ENCODE measurements at regions not wholly inside any gene's neighbourhood (a gene's known extent, or its start where the extent isn't known, plus 50 kb on each side); places are given as distances from the start of the nearest gene placed in this dataset.

DNA sequence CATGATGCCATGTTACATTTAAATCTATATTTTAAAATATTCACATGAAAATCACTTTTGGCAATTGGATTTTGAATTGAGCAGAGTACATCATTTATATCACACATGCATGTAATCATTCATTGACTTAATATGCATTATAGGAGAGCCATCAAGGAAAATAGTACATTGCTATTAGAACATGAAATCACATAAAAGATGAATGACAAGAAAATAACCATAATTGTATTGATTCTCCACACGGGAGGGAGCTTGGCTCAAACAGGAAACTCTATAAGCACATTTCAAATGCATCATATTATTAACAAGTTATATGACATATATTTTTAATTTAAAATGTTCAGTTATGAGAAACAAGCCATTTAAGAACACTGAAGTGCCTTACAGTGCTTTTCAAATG is 208.6 kb upstream of the PRR20A start:
- TF ChIP-seq, protein P1, sequence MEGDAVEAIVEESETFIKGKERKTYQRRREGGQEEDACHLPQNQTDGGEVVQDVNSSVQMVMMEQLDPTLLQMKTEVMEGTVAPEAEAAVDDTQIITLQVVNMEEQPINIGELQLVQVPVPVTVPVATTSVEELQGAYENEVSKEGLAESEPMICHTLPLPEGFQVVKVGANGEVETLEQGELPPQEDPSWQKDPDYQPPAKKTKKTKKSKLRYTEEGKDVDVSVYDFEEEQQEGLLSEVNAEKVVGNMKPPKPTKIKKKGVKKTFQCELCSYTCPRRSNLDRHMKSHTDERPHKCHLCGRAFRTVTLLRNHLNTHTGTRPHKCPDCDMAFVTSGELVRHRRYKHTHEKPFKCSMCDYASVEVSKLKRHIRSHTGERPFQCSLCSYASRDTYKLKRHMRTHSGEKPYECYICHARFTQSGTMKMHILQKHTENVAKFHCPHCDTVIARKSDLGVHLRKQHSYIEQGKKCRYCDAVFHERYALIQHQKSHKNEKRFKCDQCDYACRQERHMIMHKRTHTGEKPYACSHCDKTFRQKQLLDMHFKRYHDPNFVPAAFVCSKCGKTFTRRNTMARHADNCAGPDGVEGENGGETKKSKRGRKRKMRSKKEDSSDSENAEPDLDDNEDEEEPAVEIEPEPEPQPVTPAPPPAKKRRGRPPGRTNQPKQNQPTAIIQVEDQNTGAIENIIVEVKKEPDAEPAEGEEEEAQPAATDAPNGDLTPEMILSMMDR (tag by site-specific recombination; IDR thresholded peaks at IDR 0.05), result no peak
- TF ChIP-seq ZNF600 (tag by site-specific recombination; IDR thresholded peaks at IDR 0.05) (no peak), ZNF24 (tag by site-specific recombination; IDR thresholded peaks at IDR 0.05) (no peak), ZBTB1 (tag by site-specific recombination; IDR thresholded peaks at IDR 0.05) (no peak), BCL11B (tag by site-specific recombination; IDR thresholded peaks at IDR 0.05; ENCODE audit: low read depth) (no peak), TCF7L2 (IDR thresholded peaks at IDR 0.05; ENCODE audit: borderline replicate concordance, low read depth, low read length) (no peak), REPIN1 (tag by site-specific recombination; IDR thresholded peaks at IDR 0.05; ENCODE audit: low read depth) (no peak), ZNF514 (tag by site-specific recombination; IDR thresholded peaks at IDR 0.05) (no peak), WT1 (tag by site-specific recombination; IDR thresholded peaks at IDR 0.05) (no peak), ZNF768 (tag by site-specific recombination; IDR thresholded peaks at IDR 0.05) (no peak)
- TF ChIP-seq, protein P2, sequence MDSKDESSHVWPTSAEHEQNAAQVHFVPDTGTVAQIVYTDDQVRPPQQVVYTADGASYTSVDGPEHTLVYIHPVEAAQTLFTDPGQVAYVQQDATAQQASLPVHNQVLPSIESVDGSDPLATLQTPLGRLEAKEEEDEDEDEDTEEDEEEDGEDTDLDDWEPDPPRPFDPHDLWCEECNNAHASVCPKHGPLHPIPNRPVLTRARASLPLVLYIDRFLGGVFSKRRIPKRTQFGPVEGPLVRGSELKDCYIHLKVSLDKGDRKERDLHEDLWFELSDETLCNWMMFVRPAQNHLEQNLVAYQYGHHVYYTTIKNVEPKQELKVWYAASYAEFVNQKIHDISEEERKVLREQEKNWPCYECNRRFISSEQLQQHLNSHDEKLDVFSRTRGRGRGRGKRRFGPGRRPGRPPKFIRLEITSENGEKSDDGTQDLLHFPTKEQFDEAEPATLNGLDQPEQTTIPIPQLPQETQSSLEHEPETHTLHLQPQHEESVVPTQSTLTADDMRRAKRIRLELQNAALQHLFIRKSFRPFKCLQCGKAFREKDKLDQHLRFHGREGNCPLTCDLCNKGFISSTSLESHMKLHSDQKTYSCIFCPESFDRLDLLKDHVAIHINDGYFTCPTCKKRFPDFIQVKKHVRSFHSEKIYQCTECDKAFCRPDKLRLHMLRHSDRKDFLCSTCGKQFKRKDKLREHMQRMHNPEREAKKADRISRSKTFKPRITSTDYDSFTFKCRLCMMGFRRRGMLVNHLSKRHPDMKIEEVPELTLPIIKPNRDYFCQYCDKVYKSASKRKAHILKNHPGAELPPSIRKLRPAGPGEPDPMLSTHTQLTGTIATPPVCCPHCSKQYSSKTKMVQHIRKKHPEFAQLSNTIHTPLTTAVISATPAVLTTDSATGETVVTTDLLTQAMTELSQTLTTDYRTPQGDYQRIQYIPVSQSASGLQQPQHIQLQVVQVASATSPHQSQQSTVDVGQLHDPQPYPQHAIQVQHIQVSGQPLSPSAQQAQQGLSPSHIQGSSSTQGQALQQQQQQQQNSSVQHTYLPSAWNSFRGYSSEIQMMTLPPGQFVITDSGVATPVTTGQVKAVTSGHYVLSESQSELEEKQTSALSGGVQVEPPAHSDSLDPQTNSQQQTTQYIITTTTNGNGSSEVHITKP (tag by site-specific recombination; IDR thresholded peaks at IDR 0.05), result no peak
- TF ChIP-seq, protein P3, sequence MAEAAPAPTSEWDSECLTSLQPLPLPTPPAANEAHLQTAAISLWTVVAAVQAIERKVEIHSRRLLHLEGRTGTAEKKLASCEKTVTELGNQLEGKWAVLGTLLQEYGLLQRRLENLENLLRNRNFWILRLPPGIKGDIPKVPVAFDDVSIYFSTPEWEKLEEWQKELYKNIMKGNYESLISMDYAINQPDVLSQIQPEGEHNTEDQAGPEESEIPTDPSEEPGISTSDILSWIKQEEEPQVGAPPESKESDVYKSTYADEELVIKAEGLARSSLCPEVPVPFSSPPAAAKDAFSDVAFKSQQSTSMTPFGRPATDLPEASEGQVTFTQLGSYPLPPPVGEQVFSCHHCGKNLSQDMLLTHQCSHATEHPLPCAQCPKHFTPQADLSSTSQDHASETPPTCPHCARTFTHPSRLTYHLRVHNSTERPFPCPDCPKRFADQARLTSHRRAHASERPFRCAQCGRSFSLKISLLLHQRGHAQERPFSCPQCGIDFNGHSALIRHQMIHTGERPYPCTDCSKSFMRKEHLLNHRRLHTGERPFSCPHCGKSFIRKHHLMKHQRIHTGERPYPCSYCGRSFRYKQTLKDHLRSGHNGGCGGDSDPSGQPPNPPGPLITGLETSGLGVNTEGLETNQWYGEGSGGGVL (tag by site-specific recombination; IDR thresholded peaks at IDR 0.05), result no peak
